ENCODE measurements at regions not wholly inside any gene's neighbourhood (a gene's known extent, or its start where the extent isn't known, plus 50 kb on each side); places are given as distances from the start of the nearest gene placed in this dataset.

GRCh38 chr1:232694475-232694874, 64.5 kb upstream of the SIPA1L2 start:
- no peak for TF ChIP-seq CTCF (IDR thresholded peaks at IDR 0.05)
- TF ChIP-seq POLR2A (IDR thresholded peaks at IDR 0.05): no peak
- no peak for DNase-seq
- H3K9me3 ChIP-seq (replicated peaks in 1 of 3): no peaks in the 10 kb centered on the region
- H3K27ac ChIP-seq: no peak overlapping the region
- H3K27me3 ChIP-seq: no peaks in the 10 kb centered on the region
- H3K4me1 ChIP-seq (replicated peaks in 1 of 2): no peaks in the 10 kb centered on the region
- no peaks in the 10 kb centered on the region for H3K36me3 ChIP-seq (replicated peaks in 1 of 2)
- 71 to 89% (median 86%) methylated on average over 7 to 10 of the region's 10 CpGs for WGBS, 4 donors
- intact Hi-C loops (cut with DNase I): no loop called here
- H3K4me3 ChIP-seq: no peak overlapping the region

GRCh38 chr1:232695621-232696385, 65.9 kb upstream of the SIPA1L2 start:
- Histone ChIP-seq H3K27ac (no peak overlapping the region), H3K27me3 (no peaks in the 10 kb centered on the region), H3K9me3 (replicated peaks in 1 of 3) (no peaks in the 10 kb centered on the region), H3K4me1 (replicated peaks in 1 of 2) (no peaks in the 10 kb centered on the region), H3K36me3 (replicated peaks in 1 of 2) (no peaks in the 10 kb centered on the region), H3K4me3 (no peak overlapping the region)
- no peak for TF ChIP-seq POLR2A (IDR thresholded peaks at IDR 0.05)
- no peak for TF ChIP-seq CTCF (IDR thresholded peaks at IDR 0.05)
- WGBS, 4 donors: 62 to 88% (median 73%) methylated on average over 5 of the region's 5 CpGs
- intact Hi-C loops (cut with DNase I): no loop called here
- DNase-seq: peak in 1 of 7 donors; percentile 41

GRCh38 chr1:232696466-232696865, 66.5 kb upstream of the SIPA1L2 start:
- H3K4me1 ChIP-seq (replicated peaks in 1 of 2): no peaks in the 10 kb centered on the region
- TF ChIP-seq CTCF (IDR thresholded peaks at IDR 0.05) (no peak), POLR2A (IDR thresholded peaks at IDR 0.05) (no peak)
- no peak overlapping the region for H3K4me3 ChIP-seq
- H3K9me3 ChIP-seq (replicated peaks in 1 of 3): no peaks in the 10 kb centered on the region
- no peaks in the 10 kb centered on the region for H3K36me3 ChIP-seq (replicated peaks in 1 of 2)
- no peak for DNase-seq
- no peak overlapping the region for H3K27ac ChIP-seq
- intact Hi-C loops (cut with DNase I): no loop called here
- WGBS, 4 donors: 82 to 92% (median 89%) methylated on average over 6 of the region's 6 CpGs
- H3K27me3 ChIP-seq: no peaks in the 10 kb centered on the region

- DNase-seq: no peak
- no peaks in the 10 kb centered on the region for H3K4me1 ChIP-seq (replicated peaks in 1 of 2)
- no peak overlapping the region for H3K4me3 ChIP-seq
- H3K36me3 ChIP-seq (replicated peaks in 1 of 2): no peaks in the 10 kb centered on the region
- H3K27ac ChIP-seq: no peak overlapping the region
- no peak for TF ChIP-seq POLR2A (IDR thresholded peaks at IDR 0.05)
- 84 to 91% (median 86%) methylated on average over 3 to 4 of the region's 4 CpGs for WGBS, 4 donors
- no peaks in the 10 kb centered on the region for H3K27me3 ChIP-seq
- intact Hi-C loops (cut with DNase I): no loop called here
- H3K9me3 ChIP-seq (replicated peaks in 1 of 3): no peaks in the 10 kb centered on the region
Observed at GRCh38 chr1:232697187-232697822, 67.4 kb upstream of the SIPA1L2 start.
